Ovary (tissue), 3 donors: ENCODE measurements at regions not wholly inside any gene's neighbourhood (a gene's known extent, or its start where the extent isn't known, plus 50 kb on each side); places are given as distances from the start of the nearest gene placed in this dataset.

Experiments used
- CTCF ChIP-seq, 3 donors: fragments of 450-650 bp in 2 of 3; fragments of 200-600 bp in 1 of 3; IDR thresholded peaks; one replicate each; pipeline versions ENCODE4 v1.5.1 to v1.8.0; 2016 to 2022; ENCODE audit warnings: antibody characterized with exemption in 3 of 3, mild to moderate bottlenecking in 1 of 3
- POLR2A ChIP-seq: fragments of 450-650 bp; IDR thresholded peaks from one replicate; pipeline ENCODE4 v1.6.1; 2017; ENCODE audit warnings: antibody characterized with exemption, mild to moderate bottlenecking, moderate library complexity
- donor health status: DM: no; HTN: no; CAD: no.

- TF ChIP-seq CTCF (IDR thresholded peaks at IDR 0.05) (no peak), POLR2A (no peak)
These were observed 175.0 kb upstream of the ARHGEF9 start for GRCh38 chrX:63959975-63960374.
